ENCODE measurements at regions not wholly inside any gene's neighbourhood (a gene's known extent, or its start where the extent isn't known, plus 50 kb on each side); places are given as distances from the start of the nearest gene placed in this dataset.

GRCh38 chr18:59763541-59764136, 66.4 kb upstream of the CCBE1 start:
- DNase-seq = no peak
- in situ Hi-C loops (cut with MboI; ENCODE audit: low pct_unique_long_range_greater_than_20kb, low sequenced_read_pairs) = no loop called here

GRCh38 chr18:59760619-59761600, 63.7 kb upstream of the CCBE1 start:
- in situ Hi-C loops (cut with MboI; ENCODE audit: low pct_unique_long_range_greater_than_20kb, low sequenced_read_pairs) = no loop called here
- DNase-seq = no peak

GRCh38 chr18:59760212-59760611, 63.0 kb upstream of the CCBE1 start:
- in situ Hi-C loops (cut with MboI; ENCODE audit: low pct_unique_long_range_greater_than_20kb, low sequenced_read_pairs) = no loop called here
- DNase-seq = no peak

GRCh38 chr18:59758837-59759236, 61.6 kb upstream of the CCBE1 start:
- in situ Hi-C loops (cut with MboI; ENCODE audit: low pct_unique_long_range_greater_than_20kb, low sequenced_read_pairs) = no loop called here
- no peak for DNase-seq

- no peak for DNase-seq
- in situ Hi-C loops (cut with MboI; ENCODE audit: low pct_unique_long_range_greater_than_20kb, low sequenced_read_pairs) = no loop called here
Observed at GRCh38 chr18:59758106-59758505, 60.9 kb upstream of the CCBE1 start.

- DNase-seq = no peak
- in situ Hi-C loops (cut with MboI; ENCODE audit: low pct_unique_long_range_greater_than_20kb, low sequenced_read_pairs) = no loop called here
Observed at GRCh38 chr18:59752666-59753065, 55.4 kb upstream of the CCBE1 start.

GRCh38 chr18:59751186-59751585, 54.0 kb upstream of the CCBE1 start:
- in situ Hi-C loops (cut with MboI; ENCODE audit: low pct_unique_long_range_greater_than_20kb, low sequenced_read_pairs) = no loop called here
- DNase-seq = no peak

- no peak for DNase-seq
- in situ Hi-C loops (cut with MboI; ENCODE audit: low pct_unique_long_range_greater_than_20kb, low sequenced_read_pairs) = no loop called here
Observed at GRCh38 chr18:59748628-59749360, 51.6 kb upstream of the CCBE1 start.
